Adrenal gland (tissue), 9 donors: ENCODE measurements at regions not wholly inside any gene's neighbourhood (a gene's known extent, or its start where the extent isn't known, plus 50 kb on each side); places are given as distances from the start of the nearest gene placed in this dataset.

ENCODE experiments used
- DNase-seq, 7 donors: peaks; one replicate each; pipeline ENCODE4 v3.0.0-alpha.2; 2019 to 2020
- H3K27ac ChIP-seq, 5 donors: fragments of 200-600 bp; sonication (generic) in 4 of 5; 1 replicate in 3 of 5; 2 replicates in 2 of 5; pipeline versions ENCODE4 v1.5.1 to v1.8.0; 2016 to 2020; ENCODE audit warnings: mild to moderate bottlenecking in 1 of 5
- H3K27me3 ChIP-seq: fragments of 200-600 bp; 2 replicates; pipeline ENCODE4 v1.8.0; 2021
- H3K36me3 ChIP-seq, 2 donors: fragments of 200-600 bp; replicated peaks in 1 of 2; 1 replicate in 1 of 2; 2 replicates in 1 of 2; pipeline versions ENCODE4 v1.5.1 to v1.8.0; 2018 to 2022
- H3K4me1 ChIP-seq, 2 donors: fragments of 200-600 bp; replicated peaks in 1 of 2; 1 replicate in 1 of 2; 2 replicates in 1 of 2; pipeline versions ENCODE4 v1.5.1 to v1.8.0; 2018 to 2021
- H3K4me3 ChIP-seq, 4 donors: fragments of 200-600 bp; sonication (generic) in 3 of 4; one replicate each; pipeline ENCODE4 v1.5.1; 2016 to 2018
- H3K9me3 ChIP-seq, 3 donors: fragments of 200-600 bp; sonication (generic) in 1 of 3; replicated peaks in 1 of 3; 1 replicate in 2 of 3; 2 replicates in 1 of 3; pipeline versions ENCODE4 v1.5.1 to v1.8.0; 2016 to 2021
- POLR2A ChIP-seq, 2 donors: fragments of 450-650 bp; IDR thresholded peaks; one replicate each; pipeline ENCODE4 v1.6.1; 2017; ENCODE audit warnings: antibody characterized with exemption in 2 of 2, mild to moderate bottlenecking in 2 of 2, moderate library complexity in 1 of 2
- WGBS, 4 donors: extraction: QIAGEN DNeasy Blood & Tissue Kit in 2 of 4; methylation state at CpG; one replicate each; pipeline versions ENCODE4 v1.1.5 to v1.1.7; 2013 to 2017; 5-methylcytosine and 5-hydroxymethylcytosine counted together
- intact Hi-C, 2 donors: fragments of 100-400 bp; cut with DNase I; formaldehyde crosslinking; loops; one replicate each; pipeline versions ENCODE4 v1.14.1 to v1.15.0; 2022 to 2023
- TF ChIP-seq, protein P1 (sequence below), 6 experiments: fragments of 450-650 bp in 4 of 6; fragments of 200-600 bp in 2 of 6; sonication (generic) in 1 of 6; IDR thresholded peaks; 1 replicate in 5 of 6; 2 replicates in 1 of 6; pipeline versions ENCODE4 v1.5.1 to v1.8.0; 2016 to 2021; ENCODE audit warnings: antibody characterized with exemption in 6 of 6, mild to moderate bottlenecking in 2 of 6, moderate library complexity in 1 of 6
- donor health status: healthy with polysubstance abuse.
- donor health status: Bipolar disorder and iron deficiency.
- donor health status: DM: yes; HTN: yes; CAD: no.
- donor health status: DM: no; HTN: no; CAD: no.
- donor health status: DM: no; HTN: no; CAD: no.

DNA sequence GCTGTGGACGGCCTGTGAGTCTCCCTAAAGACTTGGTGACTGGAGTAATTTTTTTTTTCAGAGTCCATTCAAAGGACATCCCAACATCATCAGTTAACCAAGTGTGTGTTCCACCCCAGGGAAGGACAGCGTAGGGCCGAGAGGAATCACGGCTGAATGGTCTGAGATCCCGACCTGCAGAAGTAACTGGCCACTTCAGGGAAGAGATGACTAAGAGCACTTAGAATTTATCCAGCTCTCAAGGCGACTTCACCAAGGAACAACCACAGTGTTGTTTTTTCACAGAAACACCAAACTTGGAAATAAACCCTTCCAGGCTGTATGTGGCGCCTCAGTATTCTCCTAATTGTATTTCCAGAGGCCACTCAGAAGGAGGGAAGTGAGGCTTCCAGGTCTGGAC lies 231.6 kb downstream of the FNDC1 start:
- no peak overlapping the region for H3K4me3 ChIP-seq
- intact Hi-C loops = no loop called here
- DNase-seq = no peak
- H3K36me3 ChIP-seq = no peaks in the 10 kb centered on the region
- no peaks in the 10 kb centered on the region for H3K4me1 ChIP-seq
- 76 to 84% (median 82%) methylated on average over 7 of the region's 7 CpGs for WGBS, 4 donors
- no peaks in the 10 kb centered on the region for H3K9me3 ChIP-seq
- H3K27me3 ChIP-seq = no peaks in the 10 kb centered on the region
- TF ChIP-seq, protein P1, sequence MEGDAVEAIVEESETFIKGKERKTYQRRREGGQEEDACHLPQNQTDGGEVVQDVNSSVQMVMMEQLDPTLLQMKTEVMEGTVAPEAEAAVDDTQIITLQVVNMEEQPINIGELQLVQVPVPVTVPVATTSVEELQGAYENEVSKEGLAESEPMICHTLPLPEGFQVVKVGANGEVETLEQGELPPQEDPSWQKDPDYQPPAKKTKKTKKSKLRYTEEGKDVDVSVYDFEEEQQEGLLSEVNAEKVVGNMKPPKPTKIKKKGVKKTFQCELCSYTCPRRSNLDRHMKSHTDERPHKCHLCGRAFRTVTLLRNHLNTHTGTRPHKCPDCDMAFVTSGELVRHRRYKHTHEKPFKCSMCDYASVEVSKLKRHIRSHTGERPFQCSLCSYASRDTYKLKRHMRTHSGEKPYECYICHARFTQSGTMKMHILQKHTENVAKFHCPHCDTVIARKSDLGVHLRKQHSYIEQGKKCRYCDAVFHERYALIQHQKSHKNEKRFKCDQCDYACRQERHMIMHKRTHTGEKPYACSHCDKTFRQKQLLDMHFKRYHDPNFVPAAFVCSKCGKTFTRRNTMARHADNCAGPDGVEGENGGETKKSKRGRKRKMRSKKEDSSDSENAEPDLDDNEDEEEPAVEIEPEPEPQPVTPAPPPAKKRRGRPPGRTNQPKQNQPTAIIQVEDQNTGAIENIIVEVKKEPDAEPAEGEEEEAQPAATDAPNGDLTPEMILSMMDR (IDR thresholded peaks at IDR 0.05) = no peak
- TF ChIP-seq POLR2A (IDR thresholded peaks at IDR 0.05) = no peak
- H3K27ac ChIP-seq = no peak overlapping the region

DNA sequence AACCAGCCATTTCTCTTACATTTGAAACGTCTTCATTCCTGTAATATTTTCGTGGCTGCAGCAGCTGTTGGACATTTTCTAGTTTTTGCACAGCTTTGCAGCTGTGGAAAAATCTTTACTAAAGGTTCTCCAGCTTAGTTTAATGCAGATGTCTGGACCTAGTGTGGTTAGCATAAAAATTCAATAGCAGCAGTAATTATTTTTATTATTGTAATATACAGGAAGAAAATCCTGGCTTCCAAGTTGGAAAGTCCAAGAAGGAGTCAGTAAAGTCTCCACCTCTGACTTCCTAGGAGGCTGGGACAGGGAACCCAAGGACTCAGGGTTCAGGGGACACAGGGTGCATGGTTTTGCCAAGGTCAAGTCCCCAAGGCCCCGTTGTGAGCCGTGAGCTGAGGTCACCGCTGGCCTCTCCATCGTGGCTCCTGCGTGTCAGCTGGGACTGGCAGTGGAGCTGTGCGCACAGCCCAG lies 230.6 kb downstream of the FNDC1 start:
- Histone ChIP-seq H3K4me1 (no peaks in the 10 kb centered on the region), H3K27ac (no peak overlapping the region), H3K9me3 (no peaks in the 10 kb centered on the region), H3K36me3 (no peaks in the 10 kb centered on the region), H3K4me3 (no peak overlapping the region), H3K27me3 (peaks cover 6% of the 10 kb centered on the region)
- intact Hi-C loops = no loop called here
- WGBS, 4 donors = 41 to 55% (median 51%) methylated on average over 5 to 8 of the region's 8 CpGs
- no peak for DNase-seq
- TF ChIP-seq POLR2A (IDR thresholded peaks at IDR 0.05) = no peak
- TF ChIP-seq, protein P1 (IDR thresholded peaks at IDR 0.05) = no peak

DNA sequence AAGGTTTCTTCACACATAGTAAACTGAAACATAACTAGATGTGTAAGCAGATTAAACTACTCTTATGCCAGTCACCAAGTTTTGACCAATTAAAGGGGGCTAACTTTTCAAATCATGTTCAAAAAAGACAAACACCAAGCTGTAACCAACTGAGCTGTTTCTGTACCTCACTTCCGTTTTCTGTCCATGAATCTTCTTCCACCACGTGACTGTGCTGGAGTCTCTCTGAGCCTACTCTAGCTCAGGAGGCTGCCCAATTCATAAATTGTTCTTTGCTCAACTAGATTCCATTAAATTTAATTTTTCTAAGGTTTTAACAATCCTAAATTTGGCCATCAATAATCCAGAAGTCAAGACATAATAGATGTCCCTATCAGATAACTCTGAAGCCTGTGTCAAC lies 229.4 kb downstream of the FNDC1 start:
- Histone ChIP-seq H3K27me3 (peaks cover 6% of the 10 kb centered on the region), H3K36me3 (no peaks in the 10 kb centered on the region), H3K9me3 (no peaks in the 10 kb centered on the region), H3K4me3 (no peak overlapping the region), H3K4me1 (no peaks in the 10 kb centered on the region), H3K27ac (no peak overlapping the region)
- intact Hi-C loops = no loop called here
- no peak for DNase-seq
- WGBS, 4 donors = 84 to 87% (median 87%) methylated on average over 2 of the region's 2 CpGs
- TF ChIP-seq, protein P1 (IDR thresholded peaks at IDR 0.05) = no peak
- no peak for TF ChIP-seq POLR2A (IDR thresholded peaks at IDR 0.05)

DNA sequence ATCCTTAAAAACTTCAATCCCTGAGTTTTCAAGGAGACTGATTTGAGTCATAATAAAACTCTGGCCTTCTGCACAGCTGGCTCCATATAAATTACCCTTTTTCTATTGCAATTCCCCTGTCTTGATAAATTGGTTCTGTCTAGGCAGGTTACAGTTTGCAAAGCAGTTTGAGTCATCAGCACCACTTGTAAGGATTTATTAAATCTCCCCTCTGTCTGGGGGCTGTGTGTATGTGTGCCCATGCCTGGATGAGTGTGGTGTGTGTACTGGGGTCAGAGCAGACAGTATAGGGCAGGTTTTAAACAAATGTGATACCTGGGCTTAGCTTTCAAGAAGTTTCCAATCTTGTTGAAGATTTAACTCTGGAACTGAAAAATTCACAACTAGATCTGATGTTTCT lies 228.6 kb downstream of the FNDC1 start:
- no peak for TF ChIP-seq POLR2A (IDR thresholded peaks at IDR 0.05)
- TF ChIP-seq, protein P1 (IDR thresholded peaks at IDR 0.05) = no peak
- H3K27me3 ChIP-seq = peaks cover 6% of the 10 kb centered on the region

More for the DNA sequence above, 228.6 kb downstream of the FNDC1 start:
- no peak overlapping the region for H3K4me3 ChIP-seq
- H3K9me3 ChIP-seq = no peaks in the 10 kb centered on the region
- H3K4me1 ChIP-seq = no peaks in the 10 kb centered on the region
- intact Hi-C loops = no loop called here
- H3K36me3 ChIP-seq = no peaks in the 10 kb centered on the region
- H3K27ac ChIP-seq = no peak overlapping the region
- no peak for DNase-seq
